Peyer's patch (tissue), 4 donors: ENCODE measurements at regions not wholly inside any gene's neighbourhood (a gene's known extent, or its start where the extent isn't known, plus 50 kb on each side); places are given as distances from the start of the nearest gene placed in this dataset.

ENCODE experiments used
- DNase-seq, 3 donors: peaks; one replicate each; pipeline ENCODE4 v3.0.0-alpha.2; 2017 to 2019
- H3K27ac ChIP-seq, 4 donors: fragments of 200-600 bp; sonication (generic); one replicate each; pipeline ENCODE4 v1.5.1; 2016 to 2019
- H3K27me3 ChIP-seq, 2 donors: fragments of 200-600 bp; sonication (generic); one replicate each; pipeline ENCODE4 v1.5.1; 2019
- H3K36me3 ChIP-seq, 3 donors: fragments of 200-600 bp; sonication (generic); one replicate each; pipeline ENCODE4 v1.5.1; 2016 to 2019
- H3K4me1 ChIP-seq, 4 donors: fragments of 200-600 bp; sonication (generic); one replicate each; pipeline ENCODE4 v1.5.1; 2016 to 2019
- H3K4me3 ChIP-seq, 4 donors: fragments of 200-600 bp; sonication (generic); 1 replicate in 3 of 4; 2 replicates in 1 of 4; pipeline ENCODE4 v1.5.1; 2016 to 2019; ENCODE audit warnings: mild to moderate bottlenecking in 1 of 4
- H3K9me3 ChIP-seq, 4 donors: fragments of 200-600 bp; sonication (generic); one replicate each; pipeline ENCODE4 v1.5.1; 2016 to 2019; ENCODE audit warnings: mild to moderate bottlenecking in 1 of 4
- CTCF ChIP-seq, 6 experiments: fragments of 450-650 bp in 4 of 6; fragments of 200-600 bp in 2 of 6; sonication (generic) in 1 of 6; IDR thresholded peaks; one replicate each; pipeline ENCODE4 v1.5.1; 2017 to 2019; ENCODE audit warnings: antibody characterized with exemption in 6 of 6, mild to moderate bottlenecking in 3 of 6, moderate library complexity in 1 of 6
- POLR2A ChIP-seq, 2 donors: fragments of 450-650 bp; IDR thresholded peaks; one replicate each; pipeline ENCODE4 v1.5.1; 2017; ENCODE audit warnings: antibody characterized with exemption in 2 of 2, mild to moderate bottlenecking in 2 of 2, moderate library complexity in 2 of 2

- Histone ChIP-seq H3K9me3 (no peaks in the 10 kb centered on the region), H3K36me3 (no peaks in the 10 kb centered on the region), H3K27me3 (no peaks in the 10 kb centered on the region), H3K4me3 (no peak overlapping the region), H3K4me1 (no peaks in the 10 kb centered on the region), H3K27ac (no peak overlapping the region)
- no peak for DNase-seq
- TF ChIP-seq CTCF (IDR thresholded peaks at IDR 0.05) (no peak), POLR2A (IDR thresholded peaks at IDR 0.05) (no peak)
These were observed 167.5 kb upstream of the ITGA4 start for GRCh38 chr2:181289698-181290097.

GRCh38 chr2:181290182-181290581 lies 167.0 kb upstream of the ITGA4 start:
- no peaks in the 10 kb centered on the region for H3K36me3 ChIP-seq
- DNase-seq = no peak
- H3K27ac ChIP-seq = no peak overlapping the region
- H3K9me3 ChIP-seq = no peaks in the 10 kb centered on the region
- H3K27me3 ChIP-seq = no peaks in the 10 kb centered on the region
- TF ChIP-seq POLR2A (IDR thresholded peaks at IDR 0.05) (no peak), CTCF (IDR thresholded peaks at IDR 0.05) (no peak)
- no peak overlapping the region for H3K4me3 ChIP-seq
- H3K4me1 ChIP-seq = no peaks in the 10 kb centered on the region

- Histone ChIP-seq H3K4me1 (no peaks in the 10 kb centered on the region), H3K27ac (no peak overlapping the region), H3K36me3 (no peaks in the 10 kb centered on the region), H3K27me3 (no peaks in the 10 kb centered on the region), H3K4me3 (no peak overlapping the region), H3K9me3 (no peaks in the 10 kb centered on the region)
- no peak for DNase-seq
- TF ChIP-seq CTCF (IDR thresholded peaks at IDR 0.05) = no peak
- no peak for TF ChIP-seq POLR2A (IDR thresholded peaks at IDR 0.05)
These were observed 162.2 kb upstream of the ITGA4 start for GRCh38 chr2:181294979-181295378.

- DNase-seq = peak in 1 of 3 donors; percentile 57
- Histone ChIP-seq H3K27me3 (no peaks in the 10 kb centered on the region), H3K4me3 (no peak overlapping the region), H3K27ac (no peak overlapping the region), H3K9me3 (no peaks in the 10 kb centered on the region), H3K36me3 (no peaks in the 10 kb centered on the region), H3K4me1 (peaks cover 0 to 6% (median 0%) of the 10 kb centered on the region in 4 donors)
- no peak for TF ChIP-seq CTCF (IDR thresholded peaks at IDR 0.05)
- no peak for TF ChIP-seq POLR2A (IDR thresholded peaks at IDR 0.05)
These were observed 156.4 kb upstream of the ITGA4 start for GRCh38 chr2:181300600-181301291.

GRCh38 chr2:181304011-181304844 lies 153.0 kb upstream of the ITGA4 start:
- Histone ChIP-seq H3K9me3 (no peaks in the 10 kb centered on the region), H3K36me3 (no peaks in the 10 kb centered on the region), H3K27ac (peak overlapping the region; percentile 71 to 83 (median 78)), H3K4me1 (peaks cover 0 to 27% (median 0%) of the 10 kb centered on the region in 4 donors), H3K4me3 (no peak overlapping the region), H3K27me3 (no peaks in the 10 kb centered on the region)
- TF ChIP-seq CTCF (IDR thresholded peaks at IDR 0.05) (no peak), POLR2A (IDR thresholded peaks at IDR 0.05) (no peak)
- DNase-seq = peak in 1 of 3 donors; percentile 24
